A673 (cell line): ENCODE measurements at regions not wholly inside any gene's neighbourhood (a gene's known extent, or its start where the extent isn't known, plus 50 kb on each side); places are given as distances from the start of the nearest gene placed in this dataset.

ENCODE experiments used
- BruUV-seq: library from RNA; stranded (reverse); fragments of 400-500 nt; replicated peaks from 2 replicates; lab custom pipeline; 2021; lab: Mats Ljungman, UMichigan
- CTCF ChIA-PET: fragments of 300-600 bp; sonication (Branson Sonifier 250); formaldehyde crosslinking; loops from one replicate; lab custom pipeline; 2022; ENCODE audit warnings: antibody characterized with exemption; lab: Charles Lee
- POLR2A ChIA-PET: fragments of 300-600 bp; sonication (Branson Sonifier 250); formaldehyde crosslinking; loops from one replicate; lab custom pipeline; 2022; ENCODE audit warnings: antibody characterized with exemption; ENCODE audit not compliant: low non-redundant PET; lab: Charles Lee
- DNase-seq: peaks from one replicate; pipeline ENCODE4 v3.0.0-alpha.2; 2015; ENCODE audit warnings: low spot score
- H3K27ac ChIP-seq: fragments of 200-600 bp; sonication (generic); 2 replicates; pipeline ENCODE4 v1.5.1; 2016; ENCODE audit warnings: mixed run types, low read depth, mild to moderate bottlenecking, mixed read lengths, antibody characterized with exemption, low read length; ENCODE audit not compliant: poor library complexity, severe bottlenecking
- H3K27me3 ChIP-seq: fragments of 200-600 bp; sonication (generic); replicated peaks from 2 replicates; pipeline ENCODE4 v1.6.1; 2017; ENCODE audit warnings: mixed run types, low read depth, mild to moderate bottlenecking, mixed read lengths, antibody characterized with exemption, low read length; ENCODE audit not compliant: insufficient read depth, poor library complexity
- H3K36me3 ChIP-seq: fragments of 200-600 bp; sonication (generic); 2 replicates; pipeline ENCODE4 v1.6.1; 2016; ENCODE audit warnings: mixed run types, mild to moderate bottlenecking, mixed read lengths, antibody characterized with exemption, low read length; ENCODE audit not compliant: insufficient read depth, poor library complexity, severe bottlenecking
- H3K4me1 ChIP-seq: fragments of 200-600 bp; sonication (generic); 2 replicates; pipeline ENCODE4 v1.6.1; 2017; ENCODE audit warnings: mixed run types, mild to moderate bottlenecking, mixed read lengths, antibody characterized with exemption, low read length; ENCODE audit not compliant: insufficient read depth, poor library complexity, severe bottlenecking
- H3K4me3 ChIP-seq: fragments of 200-600 bp; sonication (generic); 2 replicates; pipeline ENCODE4 v1.5.1; 2016; ENCODE audit warnings: low read depth, mixed run types, mild to moderate bottlenecking, mixed read lengths, low read length; ENCODE audit not compliant: poor library complexity, severe bottlenecking
- H3K9me3 ChIP-seq: fragments of 200-600 bp; sonication (generic); 2 replicates; pipeline ENCODE4 v1.6.1; 2016; ENCODE audit warnings: mixed run types, low read depth, mild to moderate bottlenecking, mixed read lengths, antibody characterized with exemption, low read length; ENCODE audit not compliant: poor library complexity, severe bottlenecking
- CTCF ChIP-seq: fragments of 300-800, 200-600 bp; sonication (generic); conservative IDR thresholded peaks from 2 replicates; pipeline ENCODE4 v1.5.1; 2017; ENCODE audit warnings: low read depth, mild to moderate bottlenecking, antibody characterized with exemption, low read length, moderate library complexity, mixed read lengths
- EZH2 ChIP-seq: fragments of 200-600 bp; sonication (generic); IDR thresholded peaks from 2 replicates; pipeline ENCODE4 v1.6.1; 2017; ENCODE audit warnings: borderline replicate concordance, low read depth, mild to moderate bottlenecking, mixed read lengths, antibody characterized with exemption, low read length; ENCODE audit not compliant: poor library complexity, severe bottlenecking
- intact Hi-C: fragments of 100-400 bp; cut with micrococcal nuclease; formaldehyde crosslinking; loops from one replicate; pipeline ENCODE4 v1.10.0; 2022; ENCODE audit not compliant: unreplicated experiment

- no peak for DNase-seq
- Histone ChIP-seq H3K27me3 (no peaks in the 10 kb centered on the region), H3K4me3 (no peak overlapping the region), H3K36me3 (no peaks in the 10 kb centered on the region), H3K27ac (no peak overlapping the region), H3K9me3 (no peaks in the 10 kb centered on the region), H3K4me1 (no peaks in the 10 kb centered on the region)
- POLR2A ChIA-PET, result no interaction called here
- no TSS peak for BruUV-seq
- CTCF ChIA-PET, result no interaction called here
- no peak for TF ChIP-seq EZH2
- TF ChIP-seq CTCF, result no peak
- intact Hi-C loops, result no loop called here
These were observed 122.7 kb upstream of the CPM start for GRCh38 chr12:69055706-69056105.

GRCh38 chr12:69056743-69057515, 124.0 kb upstream of the CPM start:
- POLR2A ChIA-PET, result no interaction called here
- no peaks in the 10 kb centered on the region for H3K27me3 ChIP-seq
- no peaks in the 10 kb centered on the region for H3K4me1 ChIP-seq
- no peaks in the 10 kb centered on the region for H3K36me3 ChIP-seq
- no peak overlapping the region for H3K4me3 ChIP-seq
- H3K9me3 ChIP-seq, result no peaks in the 10 kb centered on the region
- no TSS peak for BruUV-seq
- H3K27ac ChIP-seq, result no peak overlapping the region
- intact Hi-C loops, result no loop called here
- no peak for DNase-seq
- CTCF ChIA-PET, result no interaction called here
- TF ChIP-seq EZH2 (no peak), CTCF (no peak)

- TF ChIP-seq CTCF (no peak), EZH2 (no peak)
- Histone ChIP-seq H3K9me3 (no peaks in the 10 kb centered on the region), H3K27ac (no peak overlapping the region), H3K4me3 (no peak overlapping the region), H3K36me3 (no peaks in the 10 kb centered on the region), H3K4me1 (no peaks in the 10 kb centered on the region), H3K27me3 (no peaks in the 10 kb centered on the region)
- no TSS peak for BruUV-seq
- intact Hi-C loops, result no loop called here
- ChIA-PET CTCF (no interaction called here), POLR2A (no interaction called here)
- no peak for DNase-seq
These were observed 124.8 kb upstream of the CPM start for GRCh38 chr12:69057742-69058141.
